GM18520 (cell line): ENCODE measurements at regions not wholly inside any gene's neighbourhood (a gene's known extent, or its start where the extent isn't known, plus 50 kb on each side); places are given as distances from the start of the nearest gene placed in this dataset.
"Not testable (repeated sequence)": the region's sequence is repeated elsewhere in the genome, so short reads cannot be mapped to it uniquely, and the experiment has no call there.

Experiments
- ATAC-seq: cut with Tn5 transposase; IDR thresholded peaks from one replicate; pipeline ENCODE4 v1.9.1; 2021; ENCODE audit not compliant: unreplicated experiment

DNA sequence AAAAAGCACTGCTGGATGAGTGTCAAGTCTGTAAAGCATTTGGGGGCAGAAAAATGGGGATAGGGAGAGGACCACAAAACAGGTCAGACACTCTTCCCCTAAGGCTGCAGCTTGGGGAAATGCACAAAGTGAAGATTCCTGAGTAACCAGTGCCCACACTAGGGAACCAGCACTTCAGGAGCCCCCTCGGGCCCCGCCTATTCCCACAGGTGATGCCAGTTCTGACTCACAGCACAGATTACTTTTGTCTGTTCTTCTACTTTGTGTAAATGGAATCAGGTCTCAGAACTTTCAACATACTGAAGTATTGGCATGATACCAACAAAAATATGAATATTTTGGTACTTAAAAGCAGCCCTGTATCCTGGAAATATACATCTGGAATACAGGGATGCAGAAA is 112.5 kb downstream of the ADRA2C start:
- ATAC-seq = no peak

DNA sequence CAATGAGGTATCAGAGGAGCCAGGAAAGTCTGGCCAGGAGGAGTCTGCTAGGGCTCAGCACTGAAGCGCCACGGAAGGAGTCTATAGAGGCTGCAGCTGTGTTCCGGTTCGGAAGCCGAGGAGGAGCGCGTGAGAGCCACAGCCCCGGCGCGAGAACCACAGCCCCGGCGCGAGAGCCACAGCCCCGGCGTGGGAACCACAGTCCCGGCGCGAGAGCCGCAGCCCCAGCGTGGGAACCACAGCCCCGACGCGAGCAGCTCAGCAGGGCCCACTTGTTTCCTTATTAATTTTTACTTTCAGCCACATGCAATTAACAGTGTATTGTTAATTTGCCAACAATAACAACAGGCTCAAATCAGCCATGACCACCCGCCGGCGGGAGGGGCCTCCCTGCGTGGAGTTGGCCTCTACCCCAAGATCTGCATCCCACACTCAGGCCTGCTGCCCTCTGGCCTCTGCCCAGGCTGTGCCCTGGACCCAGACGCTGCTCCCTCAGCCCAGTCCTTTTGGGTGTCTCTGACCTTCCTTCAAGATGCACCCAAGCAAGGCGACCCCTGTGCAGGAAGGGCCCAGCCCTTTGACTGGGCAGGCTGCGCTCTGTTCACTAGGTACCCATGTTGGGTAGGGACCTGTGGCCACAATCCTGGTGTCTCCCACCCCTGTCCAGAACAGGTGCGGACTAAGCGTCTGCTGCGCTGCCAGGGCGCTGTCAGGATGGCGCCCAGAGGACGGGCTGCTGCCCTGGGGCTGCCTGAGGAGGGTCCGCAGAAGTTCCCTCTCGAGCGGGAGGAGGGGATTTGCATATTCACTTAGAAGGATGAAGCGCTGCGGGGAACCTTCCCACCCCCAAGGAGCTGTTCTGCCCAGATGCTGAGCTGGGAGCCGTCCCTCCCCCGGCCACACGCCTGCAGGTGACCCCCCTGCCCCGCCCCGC is 113.8 kb downstream of the ADRA2C start:
- no peak for ATAC-seq

DNA sequence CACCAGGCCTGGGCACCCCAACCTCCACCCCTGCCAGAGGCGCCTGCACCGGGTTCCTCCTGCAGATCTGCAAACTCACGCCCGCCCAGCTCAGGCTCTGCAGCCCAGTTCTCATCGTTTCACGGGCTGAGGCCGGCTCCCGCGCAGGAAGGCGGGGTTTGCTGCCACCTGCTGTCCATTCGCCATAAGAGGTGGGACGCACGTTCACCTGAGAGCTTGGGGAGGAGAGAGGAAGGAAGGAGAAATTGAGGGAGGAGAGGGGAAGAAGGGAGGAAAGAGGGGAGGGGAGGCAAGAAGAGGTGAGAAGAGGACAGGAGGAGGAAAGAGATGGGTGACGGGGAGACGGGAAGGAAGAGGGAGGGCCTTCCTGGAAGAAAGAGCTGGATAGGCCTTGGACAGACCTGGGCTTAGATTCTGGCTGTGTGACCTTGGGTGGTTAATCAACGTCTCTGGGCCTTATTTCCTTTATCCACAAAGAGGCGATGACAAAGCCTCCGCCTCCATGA is 114.5 kb downstream of the ADRA2C start:
- ATAC-seq = no peak

DNA sequence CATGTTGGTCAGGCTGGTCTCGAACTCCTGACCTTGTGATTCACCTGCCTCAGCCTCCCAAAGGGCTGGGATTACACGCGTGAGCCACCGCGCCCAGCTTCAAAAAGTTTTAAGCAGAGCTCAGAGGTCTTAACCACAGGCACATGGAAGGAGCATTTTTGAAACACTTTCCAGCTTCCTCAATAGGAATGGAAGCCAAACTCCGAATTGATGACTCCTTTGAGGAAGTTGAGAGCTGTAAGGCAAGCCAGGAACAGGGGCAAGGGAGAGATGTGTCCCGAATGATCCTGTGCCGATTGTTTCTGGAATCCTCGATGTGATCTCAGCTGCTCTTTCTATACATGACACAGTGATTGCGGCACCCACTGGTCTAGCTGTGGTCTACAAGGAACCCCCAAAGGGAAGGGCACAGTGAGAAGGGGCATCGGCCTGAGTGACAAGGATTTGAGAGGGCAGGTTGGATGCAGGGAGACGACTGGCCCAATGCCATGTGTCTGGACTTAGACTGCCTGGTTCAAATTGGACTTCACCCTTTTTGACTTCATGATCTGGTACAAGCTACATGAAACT is 116.2 kb downstream of the ADRA2C start:
- not testable (repeated sequence) for ATAC-seq

DNA sequence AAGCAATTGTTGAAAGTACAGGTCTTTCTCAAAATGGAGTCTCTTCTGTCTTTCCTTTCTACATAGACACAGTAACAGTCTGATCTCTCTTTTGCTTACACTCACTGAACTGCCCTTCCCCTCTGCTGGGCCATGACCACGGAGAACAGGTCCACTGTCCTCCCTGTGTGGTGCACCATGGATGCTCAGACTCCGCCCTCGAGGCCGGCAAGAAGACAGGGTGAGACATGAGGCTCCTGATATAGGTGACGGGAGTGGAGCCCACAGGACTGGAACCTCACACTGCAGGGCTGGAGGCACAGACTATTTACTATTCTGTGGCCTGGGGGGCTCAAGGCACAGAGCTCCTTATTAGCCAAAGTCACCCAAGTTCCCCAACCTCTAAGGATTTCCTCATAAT is 118.1 kb downstream of the ADRA2C start:
- not testable (repeated sequence) for ATAC-seq

DNA sequence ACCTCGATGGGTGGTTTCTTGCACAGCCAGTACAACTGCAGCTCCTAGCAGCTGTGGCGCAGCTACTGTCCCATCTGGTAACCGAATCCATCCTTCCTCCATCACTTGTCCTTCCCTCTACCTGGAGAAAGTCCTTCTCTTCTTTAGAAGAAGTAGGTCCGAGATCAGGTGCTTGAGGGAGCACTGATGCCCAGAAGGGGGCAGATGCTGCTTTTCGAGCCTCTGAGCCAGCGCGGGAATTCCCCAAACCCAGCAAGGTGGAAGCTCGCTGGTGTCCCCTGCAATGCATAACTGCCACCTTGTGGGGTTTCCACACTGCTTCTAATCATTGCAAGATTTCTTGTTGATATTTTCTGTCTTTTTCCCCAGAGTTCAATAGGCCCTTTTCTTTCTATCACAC is 127.4 kb downstream of the ADRA2C start:
- ATAC-seq = not testable (repeated sequence)

DNA sequence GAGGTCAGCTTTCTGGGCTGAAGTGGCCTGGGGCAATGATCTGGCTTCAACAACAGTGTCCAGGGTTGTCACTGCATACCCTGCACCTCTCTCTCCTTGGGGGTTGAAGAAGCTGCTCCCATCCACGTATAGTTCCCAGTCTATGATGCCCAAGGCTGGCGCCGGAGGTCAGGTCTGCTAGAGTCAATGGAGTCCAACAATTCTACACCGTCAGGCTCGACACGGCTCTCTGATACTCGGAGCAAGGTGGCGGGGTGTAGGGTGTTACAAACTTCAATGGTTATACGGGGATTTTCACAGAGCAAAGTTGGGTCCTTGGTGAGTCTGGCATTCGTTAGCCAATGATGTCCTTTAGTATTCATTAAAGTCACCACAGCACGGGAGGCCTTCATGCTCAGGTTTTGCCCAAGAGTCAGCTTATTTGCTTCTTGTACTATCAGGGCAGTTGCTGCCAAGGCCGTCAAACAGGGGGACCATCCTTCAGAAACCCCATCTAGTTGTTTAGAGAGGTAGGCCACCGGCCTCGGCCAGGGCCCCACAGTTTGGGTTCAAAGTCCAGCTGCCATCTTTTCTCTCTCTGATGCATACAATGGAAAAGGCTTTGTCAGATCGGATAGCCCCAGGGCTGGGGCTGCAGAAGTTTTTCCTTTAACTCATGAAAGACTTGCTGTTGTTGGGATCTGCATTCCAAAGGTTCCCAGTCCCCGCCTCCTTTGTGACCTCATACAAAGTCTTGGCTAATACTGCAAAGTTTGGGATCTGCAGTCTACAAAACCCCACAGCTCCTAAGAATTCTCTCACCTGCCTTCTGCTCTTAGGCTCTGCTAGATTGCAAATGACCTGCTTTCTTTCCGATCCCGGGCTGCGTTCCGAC is 128.1 kb downstream of the ADRA2C start:
- not testable (repeated sequence) for ATAC-seq

DNA sequence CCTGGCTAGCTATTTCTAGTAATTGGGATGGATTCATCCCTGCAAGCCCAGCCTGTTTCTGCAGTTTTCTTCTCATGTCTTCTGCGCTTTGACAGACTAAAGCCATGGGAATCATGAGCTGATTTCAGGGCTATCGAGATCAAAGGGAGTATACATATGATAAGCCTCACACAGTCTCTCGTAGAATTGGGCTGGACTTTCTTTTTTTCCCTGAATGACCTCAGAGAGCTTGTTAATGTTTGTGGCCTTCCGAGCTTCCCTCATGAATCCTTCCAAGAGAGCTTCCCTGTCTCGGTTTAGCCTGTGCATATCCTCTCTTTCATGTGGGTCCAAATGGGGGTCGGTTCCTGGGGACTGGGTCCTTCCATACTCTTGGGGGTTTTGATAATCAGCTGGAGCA is 130.3 kb downstream of the ADRA2C start:
- ATAC-seq = no peak

DNA sequence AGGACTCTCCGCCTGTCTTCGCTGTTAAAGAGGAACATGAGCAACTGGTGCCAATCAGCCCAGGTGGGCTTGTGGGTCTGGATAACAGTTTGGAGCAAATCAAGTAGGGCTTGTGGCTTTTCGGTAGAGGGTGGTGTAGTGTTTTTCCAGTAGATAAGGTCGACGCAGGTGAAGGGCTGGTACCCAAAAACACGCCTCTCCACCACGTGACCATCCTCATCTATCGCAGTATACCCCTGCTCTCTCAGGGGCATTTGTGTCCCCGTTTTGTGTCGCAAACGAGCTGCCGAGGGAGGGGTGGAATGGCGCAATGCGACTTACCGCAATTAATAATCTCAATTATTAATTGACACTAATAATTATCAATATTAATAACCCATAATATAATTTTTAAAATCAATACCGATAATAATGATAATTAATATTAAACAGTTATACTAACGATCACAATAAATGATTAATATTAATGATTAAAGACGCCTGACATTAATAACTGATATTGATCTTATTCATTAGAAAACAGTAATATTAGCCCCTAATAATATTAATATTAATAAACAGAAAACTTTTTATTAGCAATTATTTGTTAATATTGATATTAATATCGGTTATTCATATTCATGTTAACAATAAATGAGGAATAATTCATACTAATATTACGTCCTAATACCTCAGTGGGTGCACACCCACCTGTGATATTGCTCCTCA is 130.8 kb downstream of the ADRA2C start:
- ATAC-seq = not testable (repeated sequence)

DNA sequence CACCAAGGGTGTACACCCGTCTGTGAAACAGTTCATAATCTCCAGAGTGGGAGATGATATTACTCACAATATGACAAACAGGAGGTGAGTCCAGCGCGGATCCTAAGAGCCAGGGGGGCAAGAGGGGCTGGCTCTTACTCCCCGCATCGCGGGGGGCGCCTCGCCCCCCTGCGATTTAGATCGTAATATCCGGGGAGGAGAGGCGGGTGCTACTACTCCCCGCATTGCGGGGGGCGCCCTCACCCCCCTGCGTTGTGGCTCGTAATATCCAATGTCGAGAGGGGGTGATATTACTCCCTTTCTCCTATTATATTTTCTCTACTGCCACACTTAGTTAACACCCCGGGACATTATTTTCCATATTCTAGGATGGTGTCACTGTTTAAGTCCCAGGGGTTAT is 131.9 kb downstream of the ADRA2C start:
- ATAC-seq = no peak

DNA sequence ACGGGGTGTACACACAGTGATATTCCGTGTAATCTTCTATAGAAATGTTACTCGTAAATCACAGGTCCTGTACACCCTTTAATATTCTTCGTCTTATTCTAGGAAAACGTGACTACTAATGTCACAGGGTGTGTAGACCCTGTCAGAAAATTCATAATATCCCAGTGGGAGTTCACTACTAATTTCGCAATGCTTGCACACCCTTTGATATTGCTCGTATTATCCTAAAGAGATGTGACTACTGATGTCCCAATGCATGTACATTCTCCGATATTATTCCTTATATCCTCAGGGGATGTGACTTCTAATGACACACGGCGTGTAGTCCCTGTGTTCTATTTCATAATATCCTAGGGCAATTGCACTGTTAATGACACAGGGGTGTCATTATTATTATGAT is 132.7 kb downstream of the ADRA2C start:
- not testable (repeated sequence) for ATAC-seq

DNA sequence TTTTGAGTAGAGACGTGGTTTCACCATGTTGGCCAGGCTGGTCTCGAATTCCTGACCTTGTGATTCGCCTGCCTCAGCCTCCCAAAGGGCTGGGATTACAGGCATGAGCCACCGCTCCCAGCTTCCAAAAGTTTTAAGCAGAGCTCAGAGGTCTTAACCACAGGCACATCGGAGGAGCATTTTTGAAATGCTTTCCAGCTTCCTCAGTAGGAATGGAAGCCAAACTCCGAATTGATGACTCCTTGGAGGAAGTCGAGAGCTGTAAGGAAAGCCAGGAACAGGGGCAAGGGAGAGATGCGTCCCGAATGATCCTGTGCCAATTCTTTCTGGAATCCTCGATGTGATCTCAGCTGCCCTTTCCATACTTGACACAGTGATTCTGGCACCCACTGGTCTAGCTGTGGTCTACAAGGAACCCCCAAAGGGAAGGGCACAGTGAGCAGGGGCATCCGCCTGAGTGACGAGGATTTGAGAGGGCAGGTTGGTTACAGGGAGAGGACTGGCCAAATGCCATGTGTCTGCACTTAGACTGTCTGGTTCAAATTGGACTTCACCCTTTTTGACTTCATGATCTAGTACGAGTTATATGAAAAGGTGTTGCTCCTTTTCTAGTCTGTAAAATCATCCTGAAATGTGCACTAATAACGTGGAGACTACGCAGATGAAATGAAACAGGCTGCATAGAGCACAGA is 138.2 kb downstream of the ADRA2C start:
- ATAC-seq = not testable (repeated sequence)

DNA sequence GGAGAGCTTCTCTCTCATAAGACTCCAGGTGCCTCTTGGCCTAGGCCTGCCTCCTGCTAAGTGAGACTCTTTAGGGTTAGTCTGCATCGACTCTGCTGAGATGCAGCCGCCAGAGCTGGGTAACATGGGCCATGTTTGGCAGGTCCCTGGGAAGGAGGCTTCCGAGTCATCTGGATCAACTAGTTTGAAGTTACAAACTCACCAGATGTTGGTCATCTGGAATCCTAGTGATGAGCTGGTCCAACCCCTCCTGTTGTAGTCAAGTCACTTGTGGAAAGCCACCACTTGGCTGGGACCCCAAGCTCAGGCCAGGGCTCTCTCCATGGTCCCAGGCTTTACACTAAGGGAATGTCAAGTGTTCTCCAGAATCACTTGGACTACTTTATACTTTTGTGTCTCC is 143.4 kb downstream of the ADRA2C start:
- not testable (repeated sequence) for ATAC-seq

DNA sequence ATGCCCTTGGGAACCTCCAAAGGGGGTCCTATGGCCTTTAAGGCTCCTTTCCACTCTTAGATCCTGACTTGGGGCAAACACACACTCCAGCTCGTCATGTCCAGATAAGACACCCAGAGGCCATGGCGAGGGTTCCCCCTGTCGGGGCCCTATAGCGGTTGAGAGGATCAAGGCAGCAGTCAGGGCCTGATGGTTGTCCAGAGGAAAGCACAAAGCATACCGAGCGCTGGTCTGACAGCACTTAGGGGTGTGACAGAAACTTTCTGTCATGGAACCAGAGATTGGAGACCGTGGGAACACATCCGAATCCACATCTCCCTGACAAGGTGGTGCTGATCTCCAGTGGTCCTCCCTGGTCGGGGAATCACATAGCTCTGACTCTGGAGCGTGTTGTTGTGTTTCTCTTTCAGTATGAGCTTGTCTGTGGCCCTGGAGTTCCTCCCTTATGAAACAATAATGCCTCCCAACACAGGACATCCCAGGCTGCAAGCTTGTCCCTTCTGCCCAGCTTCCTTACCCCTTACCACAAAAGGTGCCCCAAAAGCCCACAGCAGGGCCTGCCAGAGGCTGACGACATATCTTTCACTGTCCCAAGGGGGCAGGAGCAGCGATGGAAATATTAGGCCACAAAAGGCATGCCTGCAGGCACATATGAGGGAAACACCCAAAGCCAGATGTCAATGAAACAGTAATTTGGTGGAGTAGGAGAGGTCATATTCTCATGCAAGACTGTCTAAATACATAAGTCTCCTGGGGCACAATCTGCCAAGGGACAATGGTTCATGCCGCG is 144.2 kb downstream of the ADRA2C start:
- not testable (repeated sequence) for ATAC-seq

DNA sequence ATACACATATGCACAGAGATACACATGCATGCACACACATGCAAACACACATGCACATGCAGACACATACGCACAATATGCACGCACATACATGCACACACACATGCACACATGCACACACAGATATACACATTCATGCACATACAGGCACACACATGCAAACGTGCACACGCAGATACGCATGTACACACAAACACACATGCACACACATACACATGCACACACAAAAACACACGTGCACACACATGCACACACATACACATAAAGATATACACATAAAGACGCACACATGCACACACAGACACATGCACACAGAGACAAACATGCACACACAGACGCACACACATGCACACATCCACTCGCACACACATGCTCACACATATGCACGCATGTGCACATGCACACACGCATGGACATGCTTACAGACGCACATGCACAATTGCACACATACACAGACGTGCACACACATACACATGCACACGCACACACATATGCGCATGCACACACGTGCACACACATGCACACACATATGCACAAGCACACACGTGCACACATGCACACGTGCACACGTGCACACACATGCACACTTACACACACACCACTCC is 145.2 kb downstream of the ADRA2C start:
- ATAC-seq = no peak

DNA sequence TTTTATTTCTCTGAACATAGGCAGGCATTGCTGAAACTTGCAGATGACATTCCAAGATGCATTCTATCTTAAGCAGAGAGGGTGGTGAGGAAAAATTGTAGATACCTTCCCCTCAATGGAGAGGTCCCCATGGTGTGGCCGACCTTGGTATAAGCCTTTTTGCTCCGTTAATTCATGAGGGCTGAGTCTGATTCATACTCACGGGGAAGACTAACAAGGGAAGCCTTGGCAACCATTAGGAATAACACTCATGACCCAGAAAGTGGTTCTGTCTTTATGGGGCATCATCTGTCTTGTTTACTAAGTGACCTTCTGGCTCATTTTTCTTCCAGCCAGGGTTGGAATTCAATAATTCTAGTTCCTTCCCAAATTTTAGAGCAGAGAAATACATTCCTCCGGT is 148.3 kb downstream of the ADRA2C start:
- ATAC-seq = not testable (repeated sequence)

DNA sequence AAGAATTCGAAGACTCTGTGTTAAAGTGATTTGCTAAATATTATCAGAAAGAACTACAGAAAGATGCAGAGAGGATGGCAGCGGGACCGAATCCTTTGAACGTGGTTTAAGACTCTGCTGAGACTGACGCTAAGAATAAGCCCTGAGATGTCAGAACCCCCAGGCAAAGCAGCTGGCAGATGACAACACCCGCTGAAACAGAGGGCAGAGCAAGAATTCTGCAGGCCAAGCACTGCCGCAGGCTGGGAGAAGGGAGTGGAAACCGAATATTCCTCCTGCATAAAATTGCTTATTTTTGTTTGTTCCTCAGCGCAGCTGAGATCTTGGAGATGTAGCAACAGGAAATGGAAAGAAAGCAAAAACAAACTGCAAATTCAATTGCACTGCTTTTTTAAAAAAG is 153.3 kb downstream of the ADRA2C start:
- ATAC-seq = not testable (repeated sequence)

DNA sequence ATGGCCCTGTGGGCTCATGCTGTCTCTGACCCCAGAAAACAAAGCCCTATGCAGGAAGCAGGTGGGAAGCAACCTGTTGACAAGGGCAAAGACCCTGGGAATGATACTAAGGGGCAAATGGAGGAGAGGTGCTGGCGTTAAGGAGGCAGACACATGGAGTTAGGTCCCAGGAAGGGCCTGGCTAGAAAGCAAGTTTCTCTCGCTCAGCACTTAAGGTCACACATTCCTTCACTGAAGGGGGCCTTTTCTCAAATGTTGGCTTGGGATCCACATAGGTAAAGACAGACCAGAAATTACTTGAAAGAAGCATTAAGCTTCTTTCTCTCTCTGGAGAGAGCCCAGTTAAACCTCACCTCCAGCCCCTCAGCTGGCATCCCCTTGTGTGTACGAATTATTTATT is 155.7 kb downstream of the ADRA2C start:
- not testable (repeated sequence) for ATAC-seq

DNA sequence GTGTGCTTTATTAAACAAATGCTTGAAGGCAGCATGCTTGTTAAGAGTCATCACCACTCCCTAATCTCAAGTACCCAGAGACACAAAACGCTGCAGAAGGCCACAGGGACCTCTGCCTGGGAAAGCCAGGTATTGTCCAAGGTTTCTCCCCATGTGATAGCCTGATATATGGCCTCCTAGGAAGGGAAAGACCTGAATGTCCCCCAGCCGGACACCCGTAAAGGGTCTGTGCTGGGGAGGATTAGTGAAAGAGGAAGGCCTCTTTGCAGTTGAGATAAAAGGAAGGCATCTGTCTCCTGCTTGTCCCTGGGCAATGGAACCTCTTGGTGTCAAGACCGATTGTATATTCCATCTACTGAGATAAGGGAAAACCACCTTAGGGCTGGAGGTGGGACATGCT is 159.7 kb downstream of the ADRA2C start:
- ATAC-seq = not testable (repeated sequence)
